GM23338 (cell line): ENCODE measurements at regions not wholly inside any gene's neighbourhood (a gene's known extent, or its start where the extent isn't known, plus 50 kb on each side); places are given as distances from the start of the nearest gene placed in this dataset.
A peak's percentile ranks its signal among the peaks of the same experiment; 100 is the strongest.

Source experiments
- ATAC-seq: fragments of 200-7000 bp; cut with Tn5 transposase; 3 replicates; pipeline ENCODE4 v1.9.1; 2020
- DNase-seq: peaks from one replicate; pipeline ENCODE4 v3.0.0-alpha.2; 2015; ENCODE audit warnings: low spot score
- H2AFZ ChIP-seq: fragments of 200-600 bp; sonication (generic); 2 replicates; pipeline ENCODE4 v1.8.0; 2016; ENCODE audit warnings: antibody characterized with exemption, mild to moderate bottlenecking, moderate library complexity
- H3F3A ChIP-seq: fragments of 200-600 bp; sonication (generic); replicated peaks from 2 replicates; pipeline ENCODE4 v1.8.0; 2017; ENCODE audit warnings: antibody characterized with exemption, mixed run types, low read depth
- H3K27ac ChIP-seq: fragments of 200-600 bp; sonication (generic); 2 replicates; pipeline ENCODE4 v1.6.1; 2016; ENCODE audit warnings: low read depth
- H3K27me3 ChIP-seq: fragments of 200-600 bp; sonication (generic); 2 replicates; pipeline ENCODE4 v1.8.0; 2016; ENCODE audit warnings: mild to moderate bottlenecking, mixed run types, moderate library complexity; ENCODE audit not compliant: insufficient read depth
- H3K36me3 ChIP-seq: fragments of 200-600 bp; sonication (generic); 2 replicates; pipeline ENCODE4 v1.8.0; 2016; ENCODE audit warnings: mild to moderate bottlenecking; ENCODE audit not compliant: insufficient read depth
- H3K4me1 ChIP-seq: fragments of 200-600 bp; sonication (generic); 2 replicates; pipeline ENCODE4 v1.8.0; 2016; ENCODE audit warnings: mild to moderate bottlenecking, moderate library complexity; ENCODE audit not compliant: insufficient read depth
- H3K4me2 ChIP-seq: fragments of 200-600 bp; sonication (generic); 2 replicates; pipeline ENCODE4 v1.7.1; 2017; ENCODE audit warnings: mixed run types
- H3K4me3 ChIP-seq: fragments of 200-600 bp; sonication (generic); 2 replicates; pipeline ENCODE4 v1.6.1; 2016; ENCODE audit warnings: mixed run types
- H3K79me2 ChIP-seq: fragments of 200-600 bp; sonication (generic); replicated peaks from 2 replicates; pipeline ENCODE4 v1.8.0; 2017; ENCODE audit warnings: mild to moderate bottlenecking; ENCODE audit not compliant: insufficient read depth
- H3K9me2 ChIP-seq: fragments of 200-600 bp; sonication (generic); 2 replicates; pipeline ENCODE4 v1.8.0; 2017; ENCODE audit not compliant: insufficient read depth
- H4K20me1 ChIP-seq: fragments of 200-600 bp; sonication (generic); replicated peaks from 2 replicates; pipeline ENCODE4 v1.8.0; 2017; ENCODE audit warnings: mild to moderate bottlenecking; ENCODE audit not compliant: insufficient read depth
- H3K27ac Mint-ChIP-seq: 2 replicates; pipeline ENCODE4 v1.8.0; 2020; ENCODE audit warnings: inconsistent platforms, mild to moderate bottlenecking, moderate library complexity, mixed read lengths
- H3K27me3 Mint-ChIP-seq: 3 replicates; pipeline ENCODE4 v1.8.0; 2022; ENCODE audit warnings: low read depth, mild to moderate bottlenecking, moderate library complexity, mixed read lengths, inconsistent platforms; ENCODE audit not compliant: insufficient read depth, poor library complexity
- H3K36me3 Mint-ChIP-seq: 3 replicates; pipeline ENCODE4 v1.8.0; 2021; ENCODE audit warnings: low read depth, mild to moderate bottlenecking, inconsistent platforms, moderate library complexity, mixed read lengths
- H3K4me1 Mint-ChIP-seq: 3 replicates; pipeline ENCODE4 v1.8.0; 2020; ENCODE audit warnings: mild to moderate bottlenecking, inconsistent platforms, mixed read lengths
- H3K4me3 Mint-ChIP-seq: 3 replicates; pipeline ENCODE4 v1.8.0; 2021; ENCODE audit warnings: moderate library complexity, mild to moderate bottlenecking, inconsistent platforms, mixed read lengths
- H3K9me3 Mint-ChIP-seq: 3 replicates; pipeline ENCODE4 v1.8.0; 2020; ENCODE audit warnings: moderate library complexity, mild to moderate bottlenecking, inconsistent platforms, mixed read lengths
- CREB1 ChIP-seq: fragments of 250-450 bp; sonication (Bioruptor Pico); IDR thresholded peaks from 2 replicates; pipeline ENCODE4 v1.5.0; 2020; ENCODE audit warnings: low read depth, mild to moderate bottlenecking, moderate library complexity
- EZH2 ChIP-seq: fragments of 200-600 bp; sonication (generic); IDR thresholded peaks from one replicate; pipeline ENCODE4 v1.8.0; 2017; ENCODE audit warnings: antibody characterized with exemption, mild to moderate bottlenecking, low read depth; ENCODE audit not compliant: unreplicated experiment
- JUNB ChIP-seq: IDR thresholded peaks from one replicate; pipeline ENCODE4 v1.6.1; 2016; ENCODE audit warnings: antibody characterized with exemption; ENCODE audit not compliant: unreplicated experiment
- NANOG ChIP-seq: IDR thresholded peaks from 2 replicates; pipeline ENCODE4 v1.6.1; 2016; ENCODE audit warnings: antibody characterized with exemption, borderline replicate concordance
- POLR2AphosphoS5 ChIP-seq: IDR thresholded peaks from 2 replicates; pipeline ENCODE4 v1.6.1; 2016; ENCODE audit warnings: antibody characterized with exemption, low read depth
- STAT1 ChIP-seq: IDR thresholded peaks from one replicate; pipeline ENCODE4 v1.6.1; 2016; ENCODE audit warnings: antibody characterized with exemption; ENCODE audit not compliant: unreplicated experiment
- ZNF114 ChIP-seq: fragments of 250-450 bp; sonication (Bioruptor Pico); IDR thresholded peaks from 2 replicates; pipeline ENCODE4 v1.5.0; 2020; ENCODE audit warnings: mild to moderate bottlenecking, moderate library complexity
- ZNF331 ChIP-seq: fragments of 250-450 bp; sonication (Bioruptor Pico); IDR thresholded peaks from 2 replicates; pipeline ENCODE4 v1.5.0; 2020; ENCODE audit warnings: low read depth, mild to moderate bottlenecking, moderate library complexity
- TF ChIP-seq, protein P1 (sequence below), 2 experiments: fragments of 200-600 bp in 1 of 2; sonication (generic) in 1 of 2; conservative IDR thresholded peaks; 2 replicates each; pipeline versions ENCODE4 v1.5.1 to v1.6.1; 2016 to 2017; ENCODE audit warnings: antibody characterized with exemption in 2 of 2, low read depth in 2 of 2, mild to moderate bottlenecking in 2 of 2, moderate library complexity in 1 of 2
- TF ChIP-seq, protein P2 (sequence below): IDR thresholded peaks from one replicate; pipeline ENCODE4 v1.6.1; 2018; ENCODE audit warnings: antibody characterized with exemption; ENCODE audit not compliant: unreplicated experiment

DNA sequence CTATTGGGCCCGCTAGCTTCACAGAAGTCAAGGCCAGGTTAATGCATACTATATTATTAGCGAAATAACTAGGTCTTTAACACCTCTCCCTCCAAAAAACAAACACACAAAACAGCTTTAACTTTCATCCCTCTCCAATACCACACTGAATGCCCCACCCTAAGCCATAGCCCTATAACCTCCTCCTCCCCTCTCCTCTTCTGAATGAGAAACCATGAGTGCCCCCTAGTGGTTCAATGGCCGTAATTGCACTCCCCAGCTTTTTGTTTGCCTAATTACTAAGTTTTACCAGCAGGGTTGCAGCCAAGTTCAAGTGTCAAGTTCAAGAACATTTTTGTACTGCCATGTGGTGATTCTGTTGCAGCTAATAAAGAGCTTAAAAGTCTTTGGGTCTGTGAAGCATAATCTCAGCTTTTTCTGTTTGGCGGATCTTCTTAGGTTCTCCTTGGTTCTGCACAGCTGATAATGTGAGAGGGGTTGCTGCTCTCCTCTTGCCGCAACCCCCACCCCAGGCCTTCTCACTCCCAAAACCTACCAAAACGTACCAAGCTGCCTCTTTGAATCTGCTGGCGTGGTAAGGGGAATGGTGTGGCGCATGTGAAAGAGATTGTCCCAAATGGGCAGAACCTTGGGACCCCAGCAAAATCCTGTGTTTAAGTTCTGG lies 57.9 kb downstream of the RPL22L1 start:
- ATAC-seq (peak; percentile 79), DNase-seq (peak; percentile 94)
- no peaks in the 10 kb centered on the region for H3F3A ChIP-seq
- H2AFZ ChIP-seq = no peak overlapping the region
- H3K27me3 Mint-ChIP-seq = peaks cover 12% of the 10 kb centered on the region
- H3K9me3 Mint-ChIP-seq = peaks cover 7% of the 10 kb centered on the region; the same call in 1 of the 3 replicates
- no peaks in the 10 kb centered on the region for H3K27me3 ChIP-seq
- no peak overlapping the region for H3K4me3 ChIP-seq
- H3K27ac Mint-ChIP-seq = no peak overlapping the region
- no peak overlapping the region for H3K4me3 Mint-ChIP-seq
- H3K4me2 ChIP-seq = 0 out of 2 replicates have a peak overlapping the region, but pooled peaks have one; percentile 37
- no peak for TF ChIP-seq JUNB
- no peak for TF ChIP-seq NANOG
- no peak for TF ChIP-seq POLR2AphosphoS5
- TF ChIP-seq, protein P1, sequence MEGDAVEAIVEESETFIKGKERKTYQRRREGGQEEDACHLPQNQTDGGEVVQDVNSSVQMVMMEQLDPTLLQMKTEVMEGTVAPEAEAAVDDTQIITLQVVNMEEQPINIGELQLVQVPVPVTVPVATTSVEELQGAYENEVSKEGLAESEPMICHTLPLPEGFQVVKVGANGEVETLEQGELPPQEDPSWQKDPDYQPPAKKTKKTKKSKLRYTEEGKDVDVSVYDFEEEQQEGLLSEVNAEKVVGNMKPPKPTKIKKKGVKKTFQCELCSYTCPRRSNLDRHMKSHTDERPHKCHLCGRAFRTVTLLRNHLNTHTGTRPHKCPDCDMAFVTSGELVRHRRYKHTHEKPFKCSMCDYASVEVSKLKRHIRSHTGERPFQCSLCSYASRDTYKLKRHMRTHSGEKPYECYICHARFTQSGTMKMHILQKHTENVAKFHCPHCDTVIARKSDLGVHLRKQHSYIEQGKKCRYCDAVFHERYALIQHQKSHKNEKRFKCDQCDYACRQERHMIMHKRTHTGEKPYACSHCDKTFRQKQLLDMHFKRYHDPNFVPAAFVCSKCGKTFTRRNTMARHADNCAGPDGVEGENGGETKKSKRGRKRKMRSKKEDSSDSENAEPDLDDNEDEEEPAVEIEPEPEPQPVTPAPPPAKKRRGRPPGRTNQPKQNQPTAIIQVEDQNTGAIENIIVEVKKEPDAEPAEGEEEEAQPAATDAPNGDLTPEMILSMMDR (conservative IDR thresholded peaks at IDR 0.05; ENCODE audit: low read depth in 2 of 2) = peak; percentile 94 to 100
- no peaks in the 10 kb centered on the region for H3K36me3 ChIP-seq
- peaks cover 42% of the 10 kb centered on the region for H3K4me1 Mint-ChIP-seq
- H3K9me2 ChIP-seq = no peaks in the 10 kb centered on the region; the same call in 1 of the 2 replicates
- H3K4me1 ChIP-seq = peaks cover 46% of the 10 kb centered on the region
- no peaks in the 10 kb centered on the region for H4K20me1 ChIP-seq
- H3K27ac ChIP-seq = no peak overlapping the region
- H3K36me3 Mint-ChIP-seq = no peaks in the 10 kb centered on the region; the same call in 2 of the 3 replicates
- H3K79me2 ChIP-seq = no peaks in the 10 kb centered on the region

DNA sequence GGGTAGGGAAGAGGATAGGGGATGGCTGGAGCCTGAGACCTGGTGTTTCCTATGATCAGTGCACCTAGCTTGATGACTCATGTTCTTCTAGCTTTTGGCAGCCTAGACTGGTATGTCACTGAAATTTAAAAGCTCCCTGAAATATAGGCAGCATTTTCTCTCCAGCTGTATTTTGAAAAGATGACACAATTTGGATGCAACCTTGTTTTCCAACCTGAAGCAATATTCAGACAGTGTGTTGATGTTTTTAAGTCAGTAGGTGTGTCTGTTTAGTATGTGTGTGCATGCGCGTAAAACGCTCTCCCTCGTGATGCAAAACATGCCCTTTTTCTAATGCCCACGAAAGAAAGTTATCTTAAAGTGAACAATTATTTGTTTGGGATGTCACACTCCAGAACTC lies 58.5 kb downstream of the RPL22L1 start:
- no peak for ATAC-seq
- Histone ChIP-seq H3K36me3 (no peaks in the 10 kb centered on the region), H3K4me2 (no peak overlapping the region), H2AFZ (no peak overlapping the region), H3K4me3 (no peak overlapping the region), H3K79me2 (no peaks in the 10 kb centered on the region), H3F3A (no peaks in the 10 kb centered on the region), H3K27me3 (no peaks in the 10 kb centered on the region), H3K27ac (no peak overlapping the region), H3K4me1 (peaks cover 46% of the 10 kb centered on the region), H4K20me1 (no peaks in the 10 kb centered on the region), H3K9me2 (no peaks in the 10 kb centered on the region; the same call in 1 of the 2 replicates)
- H3K27me3 Mint-ChIP-seq = peaks cover 12% of the 10 kb centered on the region
- H3K4me3 Mint-ChIP-seq = no peak overlapping the region
- peaks cover 40% of the 10 kb centered on the region for H3K4me1 Mint-ChIP-seq
- peaks cover 7% of the 10 kb centered on the region; the same call in 1 of the 3 replicates for H3K9me3 Mint-ChIP-seq
- DNase-seq = no peak
- no peak overlapping the region for H3K27ac Mint-ChIP-seq
- H3K36me3 Mint-ChIP-seq = no peaks in the 10 kb centered on the region; the same call in 2 of the 3 replicates
- TF ChIP-seq ZNF114 = no peak
- no peak for TF ChIP-seq JUNB
- TF ChIP-seq EZH2 = no peak
- no peak for TF ChIP-seq CREB1 (CRISPR knock-in tag)
- no peak for TF ChIP-seq STAT1
- TF ChIP-seq, protein P1 (conservative IDR thresholded peaks at IDR 0.05; ENCODE audit: low read depth in 2 of 2) = no peak
- no peak for TF ChIP-seq ZNF331 (CRISPR knock-in tag)
- TF ChIP-seq, protein P2, sequence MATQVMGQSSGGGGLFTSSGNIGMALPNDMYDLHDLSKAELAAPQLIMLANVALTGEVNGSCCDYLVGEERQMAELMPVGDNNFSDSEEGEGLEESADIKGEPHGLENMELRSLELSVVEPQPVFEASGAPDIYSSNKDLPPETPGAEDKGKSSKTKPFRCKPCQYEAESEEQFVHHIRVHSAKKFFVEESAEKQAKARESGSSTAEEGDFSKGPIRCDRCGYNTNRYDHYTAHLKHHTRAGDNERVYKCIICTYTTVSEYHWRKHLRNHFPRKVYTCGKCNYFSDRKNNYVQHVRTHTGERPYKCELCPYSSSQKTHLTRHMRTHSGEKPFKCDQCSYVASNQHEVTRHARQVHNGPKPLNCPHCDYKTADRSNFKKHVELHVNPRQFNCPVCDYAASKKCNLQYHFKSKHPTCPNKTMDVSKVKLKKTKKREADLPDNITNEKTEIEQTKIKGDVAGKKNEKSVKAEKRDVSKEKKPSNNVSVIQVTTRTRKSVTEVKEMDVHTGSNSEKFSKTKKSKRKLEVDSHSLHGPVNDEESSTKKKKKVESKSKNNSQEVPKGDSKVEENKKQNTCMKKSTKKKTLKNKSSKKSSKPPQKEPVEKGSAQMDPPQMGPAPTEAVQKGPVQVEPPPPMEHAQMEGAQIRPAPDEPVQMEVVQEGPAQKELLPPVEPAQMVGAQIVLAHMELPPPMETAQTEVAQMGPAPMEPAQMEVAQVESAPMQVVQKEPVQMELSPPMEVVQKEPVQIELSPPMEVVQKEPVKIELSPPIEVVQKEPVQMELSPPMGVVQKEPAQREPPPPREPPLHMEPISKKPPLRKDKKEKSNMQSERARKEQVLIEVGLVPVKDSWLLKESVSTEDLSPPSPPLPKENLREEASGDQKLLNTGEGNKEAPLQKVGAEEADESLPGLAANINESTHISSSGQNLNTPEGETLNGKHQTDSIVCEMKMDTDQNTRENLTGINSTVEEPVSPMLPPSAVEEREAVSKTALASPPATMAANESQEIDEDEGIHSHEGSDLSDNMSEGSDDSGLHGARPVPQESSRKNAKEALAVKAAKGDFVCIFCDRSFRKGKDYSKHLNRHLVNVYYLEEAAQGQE = no peak
- no peak for TF ChIP-seq NANOG
